Neuron (in vitro differentiated cells): ENCODE measurements at regions not wholly inside any gene's neighbourhood (a gene's known extent, or its start where the extent isn't known, plus 50 kb on each side); places are given as distances from the start of the nearest gene placed in this dataset.
A peak's percentile ranks its signal among the peaks of the same experiment; 100 is the strongest.

Source experiments
- H2AFZ ChIP-seq: one replicate; pipeline ENCODE4 v1.6.1; 2013; ENCODE audit warnings: low read depth, mild to moderate bottlenecking, inconsistent platforms, low read length, moderate library complexity
- H3K27me3 ChIP-seq: one replicate; pipeline ENCODE4 v1.6.1; 2013; ENCODE audit warnings: low read length; ENCODE audit not compliant: insufficient read depth
- H3K36me3 ChIP-seq: one replicate; pipeline ENCODE4 v1.6.1; 2013; ENCODE audit warnings: low read length; ENCODE audit not compliant: insufficient read depth
- H3K4me1 ChIP-seq: one replicate; pipeline ENCODE4 v1.6.1; 2013; ENCODE audit warnings: low read length; ENCODE audit not compliant: insufficient read depth
- H3K4me3 ChIP-seq: 2 replicates; pipeline ENCODE4 v1.5.1; 2013; ENCODE audit warnings: mild to moderate bottlenecking, low read length, moderate library complexity
- H3K9me3 ChIP-seq: one replicate; pipeline ENCODE4 v1.6.1; 2013; ENCODE audit warnings: low read length

DNA sequence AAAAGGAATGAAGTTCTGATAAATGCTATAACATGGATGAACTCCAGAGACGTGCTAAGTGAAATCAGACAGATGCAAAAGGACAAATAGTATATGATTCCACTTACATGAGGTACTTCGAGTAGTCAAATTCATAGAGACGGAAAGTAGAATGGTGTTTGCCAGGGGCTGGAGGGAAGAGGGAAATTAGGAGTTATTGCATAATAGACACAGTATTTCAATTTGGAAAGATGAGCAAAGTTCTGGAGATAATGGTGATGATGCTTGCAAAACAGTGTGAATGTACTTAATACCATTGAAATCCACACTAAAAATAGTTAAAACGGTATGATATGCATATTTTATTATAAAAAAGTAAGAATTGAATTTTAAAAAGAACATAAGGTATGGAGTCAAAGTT lies 84.9 kb upstream of the STXBP5 start:
- Histone ChIP-seq H3K4me1 (no peaks in the 10 kb centered on the region), H3K36me3 (no peaks in the 10 kb centered on the region), H2AFZ (no peak overlapping the region), H3K4me3 (no peak overlapping the region), H3K9me3 (no peaks in the 10 kb centered on the region), H3K27me3 (no peaks in the 10 kb centered on the region)

DNA sequence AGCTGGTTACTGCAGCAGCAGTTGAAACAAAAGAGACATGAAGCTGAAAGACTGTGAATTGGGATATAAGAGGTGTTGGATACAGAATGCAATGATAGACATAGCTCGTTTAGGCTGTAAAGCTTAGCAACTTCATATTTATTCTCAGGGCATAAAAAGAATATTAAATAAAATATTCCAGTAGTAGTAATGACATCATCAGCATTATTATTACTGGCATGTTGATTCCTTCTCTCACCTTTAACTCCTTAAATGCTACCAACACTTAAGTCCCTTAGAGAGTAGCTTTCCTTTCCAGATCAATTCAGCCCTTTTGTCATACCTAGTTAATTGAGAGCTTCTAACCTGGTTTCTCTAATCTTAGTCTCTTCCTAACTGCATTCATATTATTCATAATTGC lies 81.4 kb upstream of the STXBP5 start:
- no peaks in the 10 kb centered on the region for H3K36me3 ChIP-seq
- H3K4me3 ChIP-seq: no peak overlapping the region
- no peaks in the 10 kb centered on the region for H3K9me3 ChIP-seq
- H2AFZ ChIP-seq: no peak overlapping the region
- H3K27me3 ChIP-seq: no peaks in the 10 kb centered on the region
- no peaks in the 10 kb centered on the region for H3K4me1 ChIP-seq

DNA sequence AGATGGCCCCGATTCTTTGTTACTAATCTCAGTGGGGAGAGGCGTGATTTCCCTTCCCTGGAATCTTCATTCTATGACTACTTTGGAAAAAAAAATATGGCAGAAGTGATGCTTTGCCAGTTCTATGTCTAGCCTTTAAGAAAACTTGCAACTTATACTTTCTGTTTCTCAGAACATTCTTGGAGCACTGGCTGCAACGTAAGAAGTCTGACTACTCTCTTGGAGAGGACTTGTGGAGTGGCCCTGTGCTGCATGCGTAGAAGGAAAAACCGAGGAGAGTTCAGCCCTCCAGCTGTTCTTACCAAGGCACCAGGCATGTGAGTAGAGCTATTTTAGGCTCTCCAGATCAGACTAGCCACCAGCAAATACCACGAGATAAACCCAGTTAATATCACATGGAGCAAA lies 77.6 kb upstream of the STXBP5 start:
- Histone ChIP-seq H3K4me3 (no peak overlapping the region), H3K4me1 (peaks cover 6% of the 10 kb centered on the region), H3K36me3 (no peaks in the 10 kb centered on the region), H2AFZ (no peak overlapping the region), H3K9me3 (no peaks in the 10 kb centered on the region), H3K27me3 (no peaks in the 10 kb centered on the region)

GRCh38 chr6:147127587-147127986 lies 76.6 kb upstream of the STXBP5 start:
- no peak overlapping the region for H2AFZ ChIP-seq
- H3K4me1 ChIP-seq: peaks cover 10% of the 10 kb centered on the region
- no peaks in the 10 kb centered on the region for H3K36me3 ChIP-seq
- H3K27me3 ChIP-seq: no peaks in the 10 kb centered on the region
- no peak overlapping the region for H3K4me3 ChIP-seq
- H3K9me3 ChIP-seq: no peaks in the 10 kb centered on the region

DNA sequence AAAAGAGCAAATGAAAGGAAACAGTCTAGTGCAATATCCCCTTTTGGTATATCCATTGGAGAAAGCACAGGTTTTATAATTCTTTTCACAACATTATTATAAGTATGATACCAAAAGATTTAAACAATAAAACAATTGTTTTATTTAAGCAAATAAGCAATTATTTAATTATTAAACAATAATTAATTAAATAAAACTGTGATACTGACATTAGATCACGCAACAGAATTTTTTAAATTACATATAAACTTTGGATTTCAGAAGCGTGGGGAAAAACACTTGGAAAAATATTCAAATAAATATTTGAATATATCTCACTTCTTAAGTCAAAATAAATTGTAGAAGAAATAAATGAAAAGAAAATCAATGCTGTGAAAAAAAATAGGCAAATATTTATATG lies 76.2 kb upstream of the STXBP5 start:
- Histone ChIP-seq H3K4me3 (no peak overlapping the region), H3K9me3 (no peaks in the 10 kb centered on the region), H3K27me3 (no peaks in the 10 kb centered on the region), H2AFZ (no peak overlapping the region), H3K4me1 (peaks cover 10% of the 10 kb centered on the region), H3K36me3 (no peaks in the 10 kb centered on the region)

- Histone ChIP-seq H2AFZ (peak overlapping the region; percentile 52), H3K36me3 (no peaks in the 10 kb centered on the region), H3K4me3 (no peak overlapping the region), H3K9me3 (no peaks in the 10 kb centered on the region), H3K4me1 (peaks cover 10% of the 10 kb centered on the region), H3K27me3 (no peaks in the 10 kb centered on the region)
These were observed 72.6 kb upstream of the STXBP5 start for GRCh38 chr6:147131532-147132128.

- Histone ChIP-seq H3K36me3 (no peaks in the 10 kb centered on the region), H3K4me1 (peaks cover 10% of the 10 kb centered on the region), H2AFZ (no peak overlapping the region), H3K27me3 (no peaks in the 10 kb centered on the region), H3K4me3 (no peak overlapping the region), H3K9me3 (no peaks in the 10 kb centered on the region)
These were observed 71.3 kb upstream of the STXBP5 start for GRCh38 chr6:147132889-147133288.

- Histone ChIP-seq H3K4me3 (no peak overlapping the region), H2AFZ (no peak overlapping the region), H3K36me3 (no peaks in the 10 kb centered on the region), H3K9me3 (no peaks in the 10 kb centered on the region), H3K4me1 (peaks cover 10% of the 10 kb centered on the region), H3K27me3 (no peaks in the 10 kb centered on the region)
These were observed 70.5 kb upstream of the STXBP5 start for GRCh38 chr6:147133669-147134068.

DNA sequence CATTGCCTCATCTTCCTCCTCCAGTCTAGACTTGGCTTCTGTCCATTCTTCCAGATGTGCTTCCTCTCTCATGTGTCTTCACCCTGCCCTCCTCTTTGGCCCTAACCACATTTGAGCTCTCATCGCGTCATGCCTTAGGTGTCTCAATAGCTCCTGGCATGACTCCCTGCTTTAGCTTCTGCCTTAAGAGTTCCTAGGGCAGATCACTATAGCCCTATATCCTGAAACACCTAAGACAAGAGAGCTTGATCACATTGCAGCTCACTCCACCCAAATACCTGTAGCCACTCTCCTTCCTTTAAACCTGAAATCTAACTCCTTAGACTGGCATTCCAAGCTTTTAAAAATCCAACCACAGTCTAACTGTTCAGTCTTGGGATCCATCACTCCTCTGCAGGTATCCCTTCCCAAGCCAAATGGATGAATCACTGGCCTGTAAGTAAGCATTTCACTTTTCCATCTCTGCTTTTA lies 69.0 kb upstream of the STXBP5 start:
- peaks cover 10% of the 10 kb centered on the region for H3K4me1 ChIP-seq
- no peaks in the 10 kb centered on the region for H3K36me3 ChIP-seq
- H2AFZ ChIP-seq: no peak overlapping the region
- H3K27me3 ChIP-seq: no peaks in the 10 kb centered on the region
- H3K9me3 ChIP-seq: no peaks in the 10 kb centered on the region
- no peak overlapping the region for H3K4me3 ChIP-seq

GRCh38 chr6:147136057-147136456 lies 68.2 kb upstream of the STXBP5 start:
- Histone ChIP-seq H3K27me3 (no peaks in the 10 kb centered on the region), H3K4me3 (no peak overlapping the region), H3K9me3 (no peaks in the 10 kb centered on the region), H3K36me3 (no peaks in the 10 kb centered on the region), H2AFZ (no peak overlapping the region), H3K4me1 (peaks cover 9% of the 10 kb centered on the region)

DNA sequence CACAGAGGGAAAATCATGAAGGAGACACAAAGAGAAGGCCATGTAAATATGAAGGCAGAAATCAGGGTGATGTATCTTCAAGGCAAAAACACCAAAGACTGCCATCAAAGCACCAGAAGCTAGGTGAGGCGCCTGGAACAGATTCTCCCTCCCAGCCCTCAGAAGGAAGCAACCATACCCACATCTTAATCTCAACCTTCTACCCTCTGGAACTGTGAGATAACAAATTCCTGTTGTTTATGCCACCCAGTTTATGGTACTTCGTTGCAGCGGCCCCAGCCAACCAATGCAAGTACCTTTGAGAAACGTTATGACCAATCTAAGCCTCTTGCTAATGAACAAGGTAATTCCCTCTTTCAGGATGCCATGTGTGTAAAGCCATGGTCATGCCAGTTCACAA lies 66.2 kb upstream of the STXBP5 start:
- H3K4me3 ChIP-seq: no peak overlapping the region
- H3K4me1 ChIP-seq: no peaks in the 10 kb centered on the region
- H3K9me3 ChIP-seq: no peaks in the 10 kb centered on the region
- no peaks in the 10 kb centered on the region for H3K36me3 ChIP-seq
- no peak overlapping the region for H2AFZ ChIP-seq
- no peaks in the 10 kb centered on the region for H3K27me3 ChIP-seq

DNA sequence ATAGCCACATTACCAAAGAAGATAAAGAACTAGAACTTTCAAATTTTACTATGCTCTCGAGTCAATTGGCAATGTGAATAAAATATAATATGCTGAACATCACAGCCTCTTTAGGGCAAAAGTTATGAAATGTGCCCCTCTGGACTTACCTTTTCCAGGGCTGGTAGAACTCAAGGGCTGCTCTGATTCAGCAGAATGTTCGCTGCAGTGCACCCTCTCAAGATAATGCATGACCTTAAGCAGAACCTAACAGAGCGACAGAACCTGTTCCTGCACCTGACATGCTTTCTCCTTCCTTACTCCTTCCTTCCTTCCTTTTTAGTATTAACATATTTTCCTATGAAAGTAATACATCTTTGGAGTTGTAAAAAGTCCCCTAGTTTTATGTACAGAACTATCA lies 65.4 kb upstream of the STXBP5 start:
- no peaks in the 10 kb centered on the region for H3K9me3 ChIP-seq

DNA sequence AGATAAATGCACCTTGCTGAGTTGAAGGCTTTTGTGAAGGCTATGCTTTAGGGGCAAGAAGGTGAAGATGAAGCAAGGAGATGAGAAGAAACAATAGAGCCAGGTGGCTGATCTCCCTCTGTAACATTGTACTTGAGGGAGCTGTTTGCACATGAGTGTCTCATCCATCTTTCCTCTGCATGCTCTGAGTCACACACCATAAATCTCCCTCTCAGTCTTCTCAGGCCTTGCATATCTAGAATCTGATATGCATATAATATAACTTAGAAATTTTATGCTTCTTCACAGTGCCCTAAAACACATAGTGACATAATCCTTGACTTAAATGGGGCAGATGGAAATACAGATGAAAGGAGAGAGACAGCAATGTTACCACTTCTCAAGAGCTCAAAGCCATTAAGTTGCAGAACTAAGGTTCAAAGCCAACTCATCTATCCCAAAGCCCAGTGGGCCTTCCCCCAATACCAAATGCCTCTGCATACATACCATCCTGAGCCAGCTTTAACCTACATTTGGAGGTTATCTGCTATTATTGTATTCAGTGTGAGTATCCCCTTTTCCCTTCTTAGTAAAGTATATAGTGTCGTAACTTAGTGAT lies 62.4 kb upstream of the STXBP5 start:
- H3K36me3 ChIP-seq: no peaks in the 10 kb centered on the region
- no peaks in the 10 kb centered on the region for H3K27me3 ChIP-seq
- no peak overlapping the region for H2AFZ ChIP-seq
- no peak overlapping the region for H3K4me3 ChIP-seq
- no peaks in the 10 kb centered on the region for H3K4me1 ChIP-seq
- no peaks in the 10 kb centered on the region for H3K9me3 ChIP-seq

More for the DNA sequence above, 65.4 kb upstream of the STXBP5 start:
- H3K27me3 ChIP-seq: no peaks in the 10 kb centered on the region
- H3K4me1 ChIP-seq: no peaks in the 10 kb centered on the region
- H3K4me3 ChIP-seq: no peak overlapping the region
- no peaks in the 10 kb centered on the region for H3K36me3 ChIP-seq
- no peak overlapping the region for H2AFZ ChIP-seq
